Fibroblast of villous mesenchyme (primary cell): ENCODE measurements at regions not wholly inside any gene's neighbourhood (a gene's known extent, or its start where the extent isn't known, plus 50 kb on each side); places are given as distances from the start of the nearest gene placed in this dataset.

Source experiments
- DNase-seq: peaks from one replicate; pipeline ENCODE4 v3.0.0-alpha.2; 2010; ENCODE audit warnings: low read depth
- H3K4me3 ChIP-seq: 2 replicates; pipeline ENCODE4 v1.5.1; 2011; ENCODE audit warnings: low read depth, mild to moderate bottlenecking, low read length
- TF ChIP-seq, protein P1 (sequence below): IDR thresholded peaks from 2 replicates; pipeline ENCODE4 v1.5.1; 2012; ENCODE audit warnings: low read depth, mild to moderate bottlenecking, low read length; ENCODE audit not compliant: insufficient read depth

DNA sequence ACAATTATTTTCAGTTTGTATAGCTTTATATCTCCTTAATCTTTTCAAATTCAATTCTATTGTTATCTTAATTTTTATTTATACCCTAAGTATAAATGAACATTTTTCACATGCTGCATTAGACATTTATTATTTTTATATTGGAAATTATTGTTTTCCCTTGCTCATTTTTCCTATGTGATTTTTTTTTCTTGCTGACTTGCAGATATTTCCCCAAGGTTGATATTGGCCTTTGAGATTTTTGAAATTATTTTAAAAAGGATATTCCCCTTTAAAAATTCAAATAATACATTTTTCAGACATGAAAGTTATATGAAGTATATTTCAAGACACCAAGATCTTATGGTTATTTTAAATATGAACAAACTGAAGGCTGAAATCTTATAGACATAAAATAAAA, 234.2 kb downstream of the TRIM36 start:
- TF ChIP-seq, protein P1, sequence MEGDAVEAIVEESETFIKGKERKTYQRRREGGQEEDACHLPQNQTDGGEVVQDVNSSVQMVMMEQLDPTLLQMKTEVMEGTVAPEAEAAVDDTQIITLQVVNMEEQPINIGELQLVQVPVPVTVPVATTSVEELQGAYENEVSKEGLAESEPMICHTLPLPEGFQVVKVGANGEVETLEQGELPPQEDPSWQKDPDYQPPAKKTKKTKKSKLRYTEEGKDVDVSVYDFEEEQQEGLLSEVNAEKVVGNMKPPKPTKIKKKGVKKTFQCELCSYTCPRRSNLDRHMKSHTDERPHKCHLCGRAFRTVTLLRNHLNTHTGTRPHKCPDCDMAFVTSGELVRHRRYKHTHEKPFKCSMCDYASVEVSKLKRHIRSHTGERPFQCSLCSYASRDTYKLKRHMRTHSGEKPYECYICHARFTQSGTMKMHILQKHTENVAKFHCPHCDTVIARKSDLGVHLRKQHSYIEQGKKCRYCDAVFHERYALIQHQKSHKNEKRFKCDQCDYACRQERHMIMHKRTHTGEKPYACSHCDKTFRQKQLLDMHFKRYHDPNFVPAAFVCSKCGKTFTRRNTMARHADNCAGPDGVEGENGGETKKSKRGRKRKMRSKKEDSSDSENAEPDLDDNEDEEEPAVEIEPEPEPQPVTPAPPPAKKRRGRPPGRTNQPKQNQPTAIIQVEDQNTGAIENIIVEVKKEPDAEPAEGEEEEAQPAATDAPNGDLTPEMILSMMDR: no peak
- H3K4me3 ChIP-seq: no peak overlapping the region
- DNase-seq: no peak

DNA sequence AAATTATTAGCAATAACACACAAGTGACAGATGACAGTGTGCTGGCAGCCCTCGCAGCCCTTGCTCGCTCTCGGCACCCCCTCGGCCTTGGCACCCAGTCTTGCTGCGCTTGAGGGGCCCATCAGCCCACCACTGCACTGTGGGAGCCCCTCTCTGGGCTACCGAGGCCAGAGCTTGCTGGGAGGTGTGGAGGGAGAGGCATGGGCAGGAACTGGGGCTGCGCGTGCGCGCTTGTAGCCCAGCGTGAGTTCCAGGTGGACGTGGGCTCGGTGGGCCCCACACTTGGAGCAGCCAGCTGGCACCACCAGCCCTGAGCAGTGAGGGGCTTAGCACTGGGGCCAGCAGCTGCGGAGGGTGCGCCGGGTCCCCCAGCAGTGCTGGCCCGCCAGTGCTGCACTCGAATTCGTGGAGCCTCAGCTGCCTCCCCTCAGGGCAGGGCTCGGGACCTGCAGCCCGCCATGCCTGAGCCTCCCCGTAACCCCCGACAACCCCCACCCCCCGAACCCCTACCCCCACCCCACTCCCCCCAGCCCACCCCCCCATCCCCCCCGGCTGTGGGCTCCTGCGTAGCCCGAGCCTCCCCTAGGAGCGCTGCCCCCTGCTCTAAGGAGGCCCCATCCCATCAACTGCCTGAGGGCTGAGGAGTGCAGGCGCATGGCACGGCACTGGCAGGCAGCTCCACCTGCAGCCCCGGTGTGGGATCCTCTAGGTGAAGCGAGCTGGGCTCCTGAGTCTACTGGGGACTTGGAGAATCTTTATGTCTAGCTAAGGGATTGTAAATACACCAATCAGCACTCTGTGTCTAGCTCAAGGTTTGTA, 240.9 kb downstream of the TRIM36 start:
- TF ChIP-seq, protein P1: no peak
- DNase-seq: no peak
- no peak overlapping the region for H3K4me3 ChIP-seq

DNA sequence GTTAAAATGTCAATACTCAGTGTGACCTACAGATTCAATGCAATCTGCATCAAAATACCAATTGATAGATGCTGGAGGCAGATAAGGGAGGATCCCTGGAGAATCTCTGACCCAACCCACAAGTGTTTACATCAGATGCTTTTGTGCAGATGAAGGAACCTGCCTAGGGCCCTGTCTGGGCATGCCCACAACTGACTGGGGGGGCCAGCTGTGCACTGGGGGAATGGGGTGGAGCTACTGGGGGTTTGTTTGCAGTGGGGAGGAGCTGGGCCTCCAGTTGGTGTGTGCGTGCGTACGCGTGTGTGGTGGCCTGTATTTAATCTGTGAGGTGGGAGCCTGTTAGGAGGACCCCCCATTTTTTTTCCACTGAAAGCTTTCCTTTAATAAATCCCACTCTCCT, 244.9 kb downstream of the TRIM36 start:
- no peak for DNase-seq
- TF ChIP-seq, protein P1: no peak
- no peak overlapping the region for H3K4me3 ChIP-seq

GRCh38 chr5:114912189-114912920, 257.4 kb downstream of the TRIM36 start:
- TF ChIP-seq, protein P1: no peak
- DNase-seq: no peak

GRCh38 chr5:114910727-114911126, 259.0 kb downstream of the TRIM36 start:
- DNase-seq: no peak
- no peak overlapping the region for H3K4me3 ChIP-seq
- TF ChIP-seq, protein P1: no peak

More at GRCh38 chr5:114912189-114912920, 257.4 kb downstream of the TRIM36 start:
- no peak overlapping the region for H3K4me3 ChIP-seq

GRCh38 chr5:114909424-114909823, 260.3 kb downstream of the TRIM36 start:
- no peak for DNase-seq
- TF ChIP-seq, protein P1: no peak
- no peak overlapping the region for H3K4me3 ChIP-seq
